Immature natural killer cell (primary cell): ENCODE measurements at regions not wholly inside any gene's neighbourhood (a gene's known extent, or its start where the extent isn't known, plus 50 kb on each side); places are given as distances from the start of the nearest gene placed in this dataset.
"Not testable (repeated sequence)": the region's sequence is repeated elsewhere in the genome, so short reads cannot be mapped to it uniquely, and the experiment has no call there.

Source experiments
- DNase-seq, 3 donors: peaks; one replicate each; pipeline ENCODE4 v3.0.0; 2022; ENCODE audit warnings: mixed read lengths in 1 of 3
- H3K27ac Mint-ChIP-seq, 6 donors: one replicate each; pipeline ENCODE4 v1.8.0; 2020; ENCODE audit warnings: mixed read lengths in 6 of 6, mild to moderate bottlenecking in 5 of 6, inconsistent platforms in 4 of 6, moderate library complexity in 3 of 6
- H3K27me3 Mint-ChIP-seq, 3 donors: one replicate each; pipeline ENCODE4 v1.8.0; 2020 to 2021; ENCODE audit warnings: low read depth in 3 of 3, mild to moderate bottlenecking in 3 of 3, mixed read lengths in 3 of 3, moderate library complexity in 3 of 3, inconsistent platforms in 1 of 3
- H3K36me3 Mint-ChIP-seq, 3 donors: one replicate each; pipeline ENCODE4 v1.8.0; 2020; ENCODE audit warnings: mixed read lengths in 3 of 3, inconsistent platforms in 2 of 3, mild to moderate bottlenecking in 2 of 3
- H3K4me1 Mint-ChIP-seq, 2 donors: one replicate each; pipeline ENCODE4 v1.8.0; 2020; ENCODE audit warnings: inconsistent platforms in 2 of 2, mild to moderate bottlenecking in 2 of 2, mixed read lengths in 2 of 2, moderate library complexity in 1 of 2
- H3K4me3 Mint-ChIP-seq, 5 donors: one replicate each; pipeline ENCODE4 v1.8.0; 2020; ENCODE audit warnings: mild to moderate bottlenecking in 5 of 5, mixed read lengths in 5 of 5, inconsistent platforms in 3 of 5, moderate library complexity in 3 of 5
- H3K9me3 Mint-ChIP-seq, 6 donors: one replicate each; pipeline ENCODE4 v1.8.0; 2020; ENCODE audit warnings: mild to moderate bottlenecking in 6 of 6, mixed read lengths in 6 of 6, inconsistent platforms in 4 of 6, moderate library complexity in 3 of 6

DNA sequence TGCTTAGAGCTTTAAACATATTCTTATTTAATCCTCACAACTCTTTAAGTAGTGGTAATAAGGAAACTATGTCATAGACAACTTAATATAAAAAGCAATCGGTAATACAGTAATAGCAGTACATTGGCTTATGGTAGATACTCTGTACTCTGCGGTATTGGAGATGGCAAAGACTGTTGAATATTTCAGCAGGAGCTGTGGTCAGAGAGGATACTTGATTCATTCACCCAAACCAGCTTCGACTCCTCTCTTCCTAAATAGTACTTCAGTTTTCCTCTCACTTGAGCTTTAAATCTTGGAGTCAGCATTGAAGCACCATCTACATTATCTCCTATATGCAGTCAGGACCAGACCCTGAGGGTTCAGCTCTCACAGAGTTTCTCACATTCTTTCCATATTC, 169.3 kb downstream of the CYB561 start:
- Mint-ChIP-seq H3K27me3 (no peaks in the 10 kb centered on the region), H3K36me3 (peaks cover 0 to 3% (median 0%) of the 10 kb centered on the region in 3 donors), H3K4me1 (no peaks in the 10 kb centered on the region)

DNA sequence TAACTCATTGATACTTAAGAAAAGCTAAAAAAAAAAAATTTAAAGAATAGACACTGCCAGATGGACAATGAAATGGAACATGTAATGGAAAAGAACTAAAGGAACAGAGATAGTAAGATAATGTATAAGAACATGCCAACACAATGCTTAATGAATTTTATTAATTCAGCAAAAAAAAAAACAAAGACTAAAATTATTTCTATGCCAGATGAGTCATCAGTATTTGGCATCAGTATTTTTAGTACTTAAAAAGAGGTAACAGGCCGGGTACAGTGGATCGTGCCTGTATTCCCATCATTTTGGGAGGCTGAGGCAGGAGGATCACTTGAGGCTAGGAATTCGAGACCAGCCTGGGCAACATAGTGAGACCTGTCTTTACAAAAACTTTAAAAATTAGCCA, 168.5 kb downstream of the CYB561 start:
- Mint-ChIP-seq H3K4me3 (no peak overlapping the region), H3K27me3 (no peaks in the 10 kb centered on the region), H3K27ac (no peak overlapping the region), H3K9me3 (no peaks in the 10 kb centered on the region), H3K4me1 (no peaks in the 10 kb centered on the region), H3K36me3 (peaks cover 0 to 3% (median under 1%) of the 10 kb centered on the region in 3 donors)
- DNase-seq = no peak

More for the DNA sequence above, 169.3 kb downstream of the CYB561 start:
- DNase-seq = no peak
- H3K9me3 Mint-ChIP-seq = no peaks in the 10 kb centered on the region
- H3K27ac Mint-ChIP-seq = no peak overlapping the region
- no peak overlapping the region for H3K4me3 Mint-ChIP-seq

DNA sequence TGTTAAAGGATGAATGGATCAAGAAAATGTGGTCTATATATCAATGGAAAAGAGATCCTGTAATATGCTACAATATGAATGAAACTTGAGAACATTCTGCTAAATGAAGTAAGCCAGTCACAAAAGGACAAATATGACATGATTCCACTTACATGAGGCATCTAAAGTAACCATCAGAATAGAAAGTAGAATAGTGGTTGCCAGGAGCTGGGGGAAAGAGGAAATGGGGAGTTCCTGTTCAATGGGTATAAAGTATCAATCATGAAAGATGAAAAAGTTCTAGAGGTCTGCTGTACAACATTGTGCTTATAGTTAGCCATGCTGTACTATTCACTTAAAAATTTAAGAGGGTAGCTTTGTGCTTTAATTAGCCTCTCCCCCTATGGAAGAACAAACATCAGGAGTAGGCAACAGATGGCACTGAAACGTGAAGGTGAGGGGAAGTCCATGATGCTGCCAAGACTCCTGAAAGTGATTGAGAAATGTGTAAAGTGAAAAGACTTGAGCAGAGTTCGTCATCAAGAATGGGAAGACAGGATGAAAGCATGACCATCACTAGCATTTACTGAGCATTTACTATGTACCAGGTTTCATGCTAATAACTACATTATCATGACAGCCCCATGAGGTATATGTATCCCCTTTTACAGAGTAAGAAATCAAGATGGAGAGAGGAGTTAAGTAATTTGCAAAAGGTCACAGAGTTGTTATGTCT, 167.2 kb downstream of the CYB561 start:
- Mint-ChIP-seq H3K27me3 (no peaks in the 10 kb centered on the region), H3K4me3 (no peak overlapping the region), H3K4me1 (no peaks in the 10 kb centered on the region), H3K9me3 (peaks cover 0 to 2% (median 0%) of the 10 kb centered on the region in 6 donors), H3K27ac (no peak overlapping the region), H3K36me3 (peaks cover 0 to 7% (median 6%) of the 10 kb centered on the region in 3 donors)
- no peak for DNase-seq

DNA sequence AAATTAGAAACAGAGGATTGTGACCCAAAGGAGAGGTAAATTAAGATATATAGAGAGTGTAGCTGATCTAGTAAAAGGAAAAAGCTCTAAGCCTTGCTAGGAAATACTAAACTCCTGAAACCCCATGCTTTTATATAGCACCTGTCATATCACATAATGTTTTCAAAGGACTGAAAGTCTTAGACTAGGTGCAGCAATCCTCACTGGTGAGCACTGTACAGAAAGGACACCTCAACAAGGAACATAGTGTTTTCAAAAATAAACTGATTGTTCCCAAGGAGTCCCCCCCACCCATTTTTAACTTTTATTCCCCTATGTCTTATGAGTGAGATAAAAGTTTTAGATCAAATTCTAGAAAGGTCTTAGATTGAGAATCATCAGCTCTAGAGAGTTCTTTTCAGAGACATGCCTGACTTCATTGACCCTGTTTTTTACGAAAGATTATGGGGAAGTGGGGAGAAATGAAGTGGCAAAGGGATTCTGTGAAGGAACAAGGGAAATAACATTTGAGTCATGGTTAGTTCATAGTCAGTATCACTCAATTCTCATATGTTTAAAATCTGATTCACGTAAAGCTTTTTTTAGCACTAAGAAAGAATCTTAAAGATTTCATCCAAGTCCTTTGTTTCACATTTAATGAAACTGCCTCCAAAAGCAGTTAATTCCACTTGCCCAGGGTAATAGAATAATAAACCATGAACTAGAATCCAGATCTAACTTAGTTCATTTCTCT, 166.4 kb downstream of the CYB561 start:
- peaks cover 0 to 2% (median 0%) of the 10 kb centered on the region in 6 donors for H3K9me3 Mint-ChIP-seq

DNA sequence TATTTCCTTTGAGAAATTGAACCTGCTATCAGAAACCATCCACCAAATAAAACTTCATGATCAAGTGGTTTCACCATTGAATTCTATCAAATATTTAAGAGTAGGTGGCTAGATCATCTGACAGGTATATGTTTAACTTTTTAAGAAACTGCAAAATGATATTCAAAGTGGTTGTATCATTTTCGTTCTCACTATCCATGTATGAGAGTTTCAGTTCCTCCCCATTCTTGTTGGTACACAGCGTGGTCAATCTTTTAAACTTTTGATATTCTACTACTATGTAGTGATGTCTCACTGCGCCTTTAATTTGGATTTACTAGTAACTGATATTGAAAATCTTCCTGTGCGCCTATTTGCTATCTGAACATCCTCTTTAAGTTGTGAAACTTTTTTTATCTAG, 163.7 kb downstream of the CYB561 start:
- peaks cover 6 to 20% (median 14%) of the 10 kb centered on the region in 6 donors for H3K9me3 Mint-ChIP-seq
- peaks cover 15 to 28% (median 22%) of the 10 kb centered on the region in 3 donors for H3K36me3 Mint-ChIP-seq
- no peaks in the 10 kb centered on the region for H3K27me3 Mint-ChIP-seq
- no peaks in the 10 kb centered on the region for H3K4me1 Mint-ChIP-seq
- no peak overlapping the region for H3K4me3 Mint-ChIP-seq
- H3K27ac Mint-ChIP-seq = no peak overlapping the region
- no peak for DNase-seq

More for the DNA sequence above, 166.4 kb downstream of the CYB561 start:
- Mint-ChIP-seq H3K4me3 (no peak overlapping the region), H3K27me3 (no peaks in the 10 kb centered on the region), H3K27ac (no peak overlapping the region), H3K36me3 (peaks cover 0 to 12% (median 7%) of the 10 kb centered on the region in 3 donors), H3K4me1 (no peaks in the 10 kb centered on the region)
- DNase-seq = no peak

DNA sequence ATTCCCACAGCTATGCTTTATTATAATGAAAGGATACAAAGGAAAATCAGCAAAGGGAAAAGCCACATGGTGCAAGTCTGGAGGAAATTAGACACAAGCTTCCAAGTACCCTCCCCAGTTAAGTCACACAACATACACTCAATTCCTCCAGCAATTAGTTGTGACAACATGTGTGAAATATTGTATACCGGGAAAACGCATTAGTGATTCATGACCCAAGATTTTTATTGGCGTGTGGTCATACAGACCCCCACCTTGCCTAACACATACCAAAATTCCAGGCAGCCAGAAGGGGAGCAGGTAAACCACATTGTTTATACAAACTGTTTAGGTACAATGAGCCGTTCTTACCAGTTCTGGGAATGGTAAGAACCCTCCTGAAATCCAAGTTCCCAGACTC, 160.6 kb downstream of the CYB561 start:
- no peak overlapping the region for H3K4me3 Mint-ChIP-seq
- H3K27ac Mint-ChIP-seq = no peak overlapping the region
- no peaks in the 10 kb centered on the region for H3K4me1 Mint-ChIP-seq
- DNase-seq = no peak
- H3K36me3 Mint-ChIP-seq = peaks cover 26 to 44% (median 32%) of the 10 kb centered on the region in 3 donors
- H3K9me3 Mint-ChIP-seq = peaks cover 6 to 20% (median 14%) of the 10 kb centered on the region in 6 donors
- H3K27me3 Mint-ChIP-seq = peaks cover 0 to 1% (median 0%) of the 10 kb centered on the region in 3 donors

DNA sequence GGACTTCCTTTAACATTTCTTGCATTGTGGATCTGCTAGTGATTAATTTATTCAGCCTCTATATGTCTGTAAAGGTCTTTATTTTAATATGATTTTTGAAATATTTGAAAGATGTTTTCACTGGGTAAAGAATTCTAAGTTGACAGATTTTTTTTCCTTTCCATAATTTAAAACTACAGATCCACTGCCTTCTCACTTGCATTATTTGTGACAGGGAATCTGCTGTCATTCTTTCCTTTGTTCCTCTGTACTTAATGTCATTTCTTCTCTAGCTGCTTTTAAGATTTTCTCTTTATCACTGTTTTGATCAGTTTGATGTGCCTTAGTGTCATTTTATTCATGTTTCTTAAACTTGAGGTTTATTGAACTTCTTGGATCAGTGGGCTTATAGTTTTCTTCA, 159.9 kb downstream of the CYB561 start:
- no peak for DNase-seq
- Mint-ChIP-seq H3K36me3 (peaks cover 26 to 44% (median 32%) of the 10 kb centered on the region in 3 donors), H3K27me3 (peaks cover 0 to 1% (median 0%) of the 10 kb centered on the region in 3 donors), H3K27ac (no peak overlapping the region), H3K4me3 (no peak overlapping the region), H3K9me3 (peaks cover 6 to 20% (median 14%) of the 10 kb centered on the region in 6 donors), H3K4me1 (no peaks in the 10 kb centered on the region)

DNA sequence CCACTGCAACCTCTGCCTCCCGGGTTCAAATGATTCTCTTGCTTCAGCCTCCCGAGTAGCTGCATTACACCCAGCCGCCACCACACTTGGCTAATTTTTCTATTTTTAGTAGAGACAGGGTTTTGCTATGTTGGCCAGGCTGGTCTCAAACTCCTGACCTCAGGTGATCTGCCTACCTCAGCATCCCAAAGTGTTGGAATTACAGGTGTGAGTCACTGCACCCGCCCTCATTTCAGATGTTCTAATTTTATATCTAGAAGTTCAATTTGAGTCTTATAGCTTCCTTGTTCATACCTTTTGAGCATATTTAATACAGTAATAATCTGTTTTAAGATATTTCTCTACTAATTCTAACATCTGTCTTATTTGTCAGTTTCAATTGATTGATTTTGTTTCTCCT, 159.1 kb downstream of the CYB561 start:
- Mint-ChIP-seq H3K9me3 (peaks cover 6 to 20% (median 14%) of the 10 kb centered on the region in 6 donors), H3K36me3 (peaks cover 26 to 44% (median 32%) of the 10 kb centered on the region in 3 donors)
- H3K27ac Mint-ChIP-seq, DNase-seq, H3K27me3 Mint-ChIP-seq, H3K4me1 Mint-ChIP-seq, H3K4me3 Mint-ChIP-seq: not testable (repeated sequence)

DNA sequence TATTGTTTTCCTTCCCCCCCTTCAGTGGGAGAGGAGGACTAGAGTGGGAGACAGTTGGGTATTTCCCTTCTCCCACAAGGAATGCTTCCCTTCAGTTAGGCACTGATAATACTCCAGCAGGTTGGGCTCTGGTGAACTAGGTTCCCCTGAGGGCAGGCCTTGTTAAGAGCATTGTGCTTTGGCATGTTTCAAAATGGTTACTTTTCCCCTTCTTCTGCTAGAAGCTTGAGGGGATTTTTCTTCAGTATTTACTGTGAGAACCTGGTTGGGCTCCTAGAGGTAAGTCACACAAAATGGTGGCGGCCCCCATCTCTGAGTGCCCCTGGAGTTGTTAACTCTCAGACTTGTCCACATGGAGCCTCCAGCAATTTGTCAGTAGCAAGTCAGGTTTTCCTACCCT, 156.2 kb downstream of the CYB561 start:
- Mint-ChIP-seq H3K36me3 (peaks cover 32 to 36% (median 34%) of the 10 kb centered on the region in 3 donors), H3K9me3 (peaks cover 6 to 19% (median 14%) of the 10 kb centered on the region in 6 donors), H3K4me3 (no peak overlapping the region), H3K27me3 (peaks cover 0 to 1% (median 0%) of the 10 kb centered on the region in 3 donors), H3K4me1 (no peaks in the 10 kb centered on the region), H3K27ac (no peak overlapping the region)
- no peak for DNase-seq

DNA sequence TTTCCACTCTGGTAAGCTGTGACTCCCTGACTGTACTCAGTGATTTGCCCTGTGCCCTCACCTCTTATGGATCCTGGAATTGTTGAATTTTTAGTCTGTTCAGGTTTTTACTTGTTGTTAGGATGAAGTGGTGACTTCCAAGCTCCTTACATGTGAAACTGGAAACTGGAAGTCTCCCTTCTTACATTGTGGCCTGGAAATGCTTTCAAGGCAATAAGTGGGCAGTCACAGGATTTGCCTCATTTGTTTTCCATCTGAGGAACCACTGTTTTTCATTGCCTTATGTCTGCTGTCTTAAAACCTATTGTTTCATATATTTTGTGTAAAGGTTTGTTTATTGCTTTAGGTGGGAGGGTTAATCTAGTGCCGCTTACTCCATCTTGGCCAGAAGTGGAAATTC, 155.8 kb downstream of the CYB561 start:
- Mint-ChIP-seq H3K27me3 (peaks cover 0 to 1% (median 0%) of the 10 kb centered on the region in 3 donors), H3K4me1 (no peaks in the 10 kb centered on the region), H3K27ac (no peak overlapping the region)

DNA sequence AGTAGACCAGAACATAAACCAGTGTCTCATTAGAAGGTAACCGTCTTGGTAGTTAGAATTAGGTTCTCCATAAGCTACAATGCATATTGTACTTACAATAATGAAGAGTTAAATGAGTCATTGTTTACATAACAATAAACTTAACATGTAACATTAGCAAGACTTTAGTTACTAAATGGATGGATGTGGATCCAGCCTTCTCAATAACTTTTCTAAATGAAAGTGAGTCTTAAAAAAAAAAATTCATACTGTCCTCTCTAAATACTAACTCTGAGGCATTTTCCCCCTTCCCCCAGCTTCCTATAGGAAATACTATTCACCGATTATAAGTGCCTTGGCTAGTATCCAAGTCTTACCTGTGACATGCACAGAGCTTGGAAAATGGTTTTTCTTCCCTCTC, 155.3 kb downstream of the CYB561 start:
- H3K27ac Mint-ChIP-seq = no peak overlapping the region
- DNase-seq = no peak
- H3K36me3 Mint-ChIP-seq = peaks cover 24 to 31% (median 30%) of the 10 kb centered on the region in 3 donors

More for the DNA sequence above, 155.8 kb downstream of the CYB561 start:
- Mint-ChIP-seq H3K36me3 (peaks cover 28 to 35% (median 33%) of the 10 kb centered on the region in 3 donors), H3K9me3 (peaks cover 2 to 16% (median 12%) of the 10 kb centered on the region in 6 donors), H3K4me3 (no peak overlapping the region)
- no peak for DNase-seq

DNA sequence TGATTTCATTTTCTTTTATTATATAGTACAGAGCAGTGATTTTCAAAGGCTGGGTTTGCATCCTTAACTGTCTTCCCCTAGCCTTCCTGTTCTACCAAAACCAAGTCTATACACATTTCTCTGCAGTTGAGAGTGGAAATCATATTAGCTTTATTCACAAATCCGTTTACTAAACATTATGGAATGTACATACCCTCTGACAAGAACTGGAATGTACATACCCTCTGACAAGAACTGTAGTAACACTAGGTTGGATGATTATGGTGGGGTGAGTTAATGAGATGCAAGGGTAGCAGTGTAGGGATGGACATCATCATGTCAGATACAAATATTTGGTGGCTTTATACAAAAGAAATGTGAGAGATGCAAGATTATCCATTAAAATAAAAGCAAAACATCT, 154.8 kb downstream of the CYB561 start:
- H3K9me3 Mint-ChIP-seq = peaks cover 0 to 14% (median 13%) of the 10 kb centered on the region in 6 donors
- peaks cover 0 to 1% (median 0%) of the 10 kb centered on the region in 3 donors for H3K27me3 Mint-ChIP-seq
- peaks cover 25 to 34% (median 31%) of the 10 kb centered on the region in 3 donors for H3K36me3 Mint-ChIP-seq
- no peak overlapping the region for H3K27ac Mint-ChIP-seq
- H3K4me1 Mint-ChIP-seq = no peaks in the 10 kb centered on the region
- H3K4me3 Mint-ChIP-seq = no peak overlapping the region
- no peak for DNase-seq

More for the DNA sequence above, 155.3 kb downstream of the CYB561 start:
- H3K27me3 Mint-ChIP-seq = peaks cover 0 to 1% (median 0%) of the 10 kb centered on the region in 3 donors
- H3K4me3 Mint-ChIP-seq = no peak overlapping the region
- no peaks in the 10 kb centered on the region for H3K4me1 Mint-ChIP-seq
- H3K9me3 Mint-ChIP-seq = peaks cover 0 to 13% (median 10%) of the 10 kb centered on the region in 6 donors

DNA sequence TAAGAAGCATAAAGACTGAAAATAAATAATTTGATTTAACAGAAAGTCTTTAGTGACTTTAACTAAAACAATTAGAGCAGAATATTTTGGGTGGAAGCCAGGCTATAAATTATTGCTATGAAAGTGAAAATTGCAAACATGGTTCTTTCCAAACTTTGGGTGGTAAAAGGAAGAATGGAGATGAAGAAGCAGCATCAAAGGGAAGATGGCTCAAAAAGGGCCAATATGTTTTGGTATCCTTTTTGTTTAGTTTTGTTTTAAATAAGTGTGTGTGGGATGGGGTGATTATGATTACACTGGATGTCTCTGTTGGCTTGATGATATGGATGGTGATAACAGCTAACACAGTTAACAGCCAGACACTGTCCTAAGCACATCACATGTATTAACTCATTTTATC, 153.7 kb downstream of the CYB561 start:
- DNase-seq = no peak
- Mint-ChIP-seq H3K27ac (no peak overlapping the region), H3K36me3 (peaks cover 30 to 35% (median 31%) of the 10 kb centered on the region in 3 donors), H3K27me3 (peaks cover 0 to 3% (median 0%) of the 10 kb centered on the region in 3 donors), H3K4me1 (no peaks in the 10 kb centered on the region), H3K4me3 (no peak overlapping the region), H3K9me3 (peaks cover 3 to 17% (median 8%) of the 10 kb centered on the region in 6 donors)
